MM.1S (cell line): ENCODE measurements at regions not wholly inside any gene's neighbourhood (a gene's known extent, or its start where the extent isn't known, plus 50 kb on each side); places are given as distances from the start of the nearest gene placed in this dataset.

Experiments
- EZH2 ChIP-seq: fragments of 300-600 bp; sonication (generic); optimal IDR thresholded peaks from 2 replicates; pipeline ENCODE3; 2017; ENCODE audit warnings: low read depth, mild to moderate bottlenecking, antibody characterized with exemption, low read length, mixed read lengths
- TF ChIP-seq, protein P1 (sequence below): fragments of 300-600 bp; sonication (generic); IDR thresholded peaks from 2 replicates; pipeline ENCODE4 v1.5.1; 2016; ENCODE audit warnings: antibody characterized with exemption, low read length, mixed read lengths

- TF ChIP-seq, protein P1, sequence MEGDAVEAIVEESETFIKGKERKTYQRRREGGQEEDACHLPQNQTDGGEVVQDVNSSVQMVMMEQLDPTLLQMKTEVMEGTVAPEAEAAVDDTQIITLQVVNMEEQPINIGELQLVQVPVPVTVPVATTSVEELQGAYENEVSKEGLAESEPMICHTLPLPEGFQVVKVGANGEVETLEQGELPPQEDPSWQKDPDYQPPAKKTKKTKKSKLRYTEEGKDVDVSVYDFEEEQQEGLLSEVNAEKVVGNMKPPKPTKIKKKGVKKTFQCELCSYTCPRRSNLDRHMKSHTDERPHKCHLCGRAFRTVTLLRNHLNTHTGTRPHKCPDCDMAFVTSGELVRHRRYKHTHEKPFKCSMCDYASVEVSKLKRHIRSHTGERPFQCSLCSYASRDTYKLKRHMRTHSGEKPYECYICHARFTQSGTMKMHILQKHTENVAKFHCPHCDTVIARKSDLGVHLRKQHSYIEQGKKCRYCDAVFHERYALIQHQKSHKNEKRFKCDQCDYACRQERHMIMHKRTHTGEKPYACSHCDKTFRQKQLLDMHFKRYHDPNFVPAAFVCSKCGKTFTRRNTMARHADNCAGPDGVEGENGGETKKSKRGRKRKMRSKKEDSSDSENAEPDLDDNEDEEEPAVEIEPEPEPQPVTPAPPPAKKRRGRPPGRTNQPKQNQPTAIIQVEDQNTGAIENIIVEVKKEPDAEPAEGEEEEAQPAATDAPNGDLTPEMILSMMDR = no peak
- no peak for TF ChIP-seq EZH2
Measured at GRCh38 chr11:86175626-86176025, 68.9 kb upstream of the EED start.
